NCI-H524 treated with DMSO at 0.1 percent for 48 hours (cell line): ENCODE measurements at regions not wholly inside any gene's neighbourhood (a gene's known extent, or its start where the extent isn't known, plus 50 kb on each side); places are given as distances from the start of the nearest gene placed in this dataset.
"Not testable (repeated sequence)": the region's sequence is repeated elsewhere in the genome, so short reads cannot be mapped to it uniquely, and the experiment has no call there.

ENCODE experiments used
- DNase-seq: peaks from one replicate; lab custom pipeline; 2025; lab: John Stamatoyannopoulos, UW

DNA sequence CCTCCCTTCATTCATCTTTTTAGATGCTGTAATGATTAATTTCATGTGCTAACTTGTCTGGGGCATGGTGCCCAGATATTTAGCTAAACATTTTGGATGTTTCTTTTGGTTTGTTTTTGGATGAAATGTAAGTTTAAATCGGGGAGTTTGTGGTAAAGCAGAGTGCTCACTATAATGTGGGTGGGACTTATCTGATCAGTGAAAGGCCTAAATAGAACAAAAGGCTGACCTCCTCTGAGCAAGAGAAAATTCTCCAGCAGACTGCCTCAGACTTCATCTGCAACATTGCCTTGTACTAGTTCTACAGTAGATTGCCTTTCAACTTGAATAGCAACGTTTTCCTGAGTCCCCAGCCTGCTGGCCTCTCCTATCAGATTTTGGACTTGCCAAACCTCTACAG lies 183.6 kb downstream of the S1PR1 start:
- no peak for DNase-seq

- DNase-seq, result not testable (repeated sequence)
These were observed 191.3 kb downstream of the S1PR1 start for GRCh38 chr1:101428083-101428482.

DNA sequence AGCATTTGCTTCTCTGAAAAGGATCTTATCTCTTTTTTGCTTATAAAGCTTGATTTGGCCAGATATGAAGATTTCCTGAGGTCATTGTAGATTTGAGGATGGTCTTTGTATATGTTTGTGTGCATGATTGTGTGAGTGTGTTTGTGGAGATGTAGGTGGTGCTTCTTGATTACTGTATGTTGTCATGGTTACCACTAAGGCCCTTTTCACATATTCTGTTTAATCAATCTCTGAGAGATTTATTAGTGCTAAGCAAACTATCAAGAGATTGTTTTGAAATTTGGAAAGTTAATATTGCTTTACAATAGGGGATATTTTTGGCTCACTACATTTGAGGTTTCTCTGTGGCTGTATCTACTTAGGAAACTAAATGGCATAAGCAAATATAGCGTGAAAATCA lies 191.7 kb downstream of the S1PR1 start:
- no peak for DNase-seq

DNA sequence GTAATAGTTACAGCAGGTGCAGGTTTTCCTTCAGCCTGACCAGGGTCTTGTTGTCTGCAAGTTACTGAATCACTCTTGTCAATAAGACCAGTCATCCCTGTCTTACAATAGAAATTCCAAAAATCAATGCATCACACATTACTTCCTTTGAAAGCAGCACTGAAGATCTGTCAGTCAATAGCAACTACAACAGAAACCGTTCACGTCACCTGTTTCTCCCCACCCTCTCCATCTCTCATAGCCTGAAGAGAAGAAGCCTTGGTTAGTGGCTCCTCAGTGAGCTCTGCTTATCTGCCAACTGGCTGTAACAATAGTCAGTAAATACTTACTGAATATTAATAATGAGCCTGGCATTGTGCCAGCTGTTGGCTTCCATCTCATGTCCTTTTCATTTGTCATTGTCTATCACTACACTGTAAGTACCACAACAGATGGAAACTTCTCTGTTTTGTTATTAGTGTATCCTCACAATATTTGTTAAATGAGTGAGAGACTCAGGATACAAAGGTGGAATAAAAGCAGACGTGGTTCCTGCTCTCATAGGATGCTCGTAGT lies 195.2 kb downstream of the S1PR1 start:
- DNase-seq, result no peak

DNA sequence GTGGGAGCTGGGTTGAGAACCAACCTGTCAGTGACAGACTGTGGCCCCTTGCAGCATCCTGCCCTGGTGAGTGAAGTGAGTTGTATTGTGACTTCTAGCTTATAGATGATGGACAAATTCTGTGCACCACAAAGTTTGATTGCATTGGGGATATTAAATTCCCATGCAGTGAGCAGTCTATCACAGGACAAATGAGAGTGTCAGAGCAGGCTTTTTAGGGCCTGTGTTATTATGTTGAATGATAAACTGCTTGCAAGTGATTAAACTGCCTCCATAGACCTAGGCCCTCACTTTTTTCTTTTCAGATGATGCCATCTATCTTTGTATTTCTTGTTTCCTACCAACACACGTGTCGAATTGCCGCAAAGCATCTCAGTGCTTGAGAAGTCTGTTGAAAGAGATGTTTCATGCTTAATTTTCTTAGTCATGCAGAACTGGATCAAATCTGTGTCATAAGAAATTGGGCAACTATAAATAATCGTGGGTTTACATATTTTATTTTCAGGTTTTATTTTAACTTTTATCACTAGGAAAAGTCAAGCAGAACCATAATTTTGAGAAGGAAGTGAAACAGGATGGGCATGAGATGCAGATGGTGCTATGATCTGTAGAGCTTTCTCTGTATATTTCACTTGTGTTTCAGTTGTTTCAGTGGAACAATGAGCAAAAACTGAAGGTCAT lies 199.2 kb downstream of the S1PR1 start:
- DNase-seq, result no peak

- no peak for DNase-seq
These were observed 201.0 kb downstream of the S1PR1 start for GRCh38 chr1:101437800-101438199.

GRCh38 chr1:101438359-101438758 lies 201.5 kb downstream of the S1PR1 start:
- no peak for DNase-seq

DNA sequence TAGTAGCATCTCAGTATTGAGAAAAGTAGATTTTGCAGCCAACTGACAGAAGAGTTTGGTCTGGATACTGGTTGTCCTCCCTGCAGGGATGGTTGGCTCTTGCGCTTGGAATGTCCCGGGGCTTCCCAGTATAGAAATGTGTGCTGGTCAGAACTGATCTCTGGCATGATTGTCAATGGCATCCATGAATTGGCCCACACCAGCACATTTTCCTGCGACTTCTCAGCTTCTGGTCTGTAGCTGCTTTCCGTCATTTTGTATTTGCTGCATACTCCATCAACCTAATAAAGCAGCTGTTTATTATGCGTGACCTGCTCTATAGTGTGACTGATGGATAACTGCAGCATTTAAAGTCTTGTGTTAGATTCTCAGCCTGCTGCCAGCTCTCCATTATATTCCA lies 203.7 kb downstream of the S1PR1 start:
- no peak for DNase-seq

- DNase-seq, result no peak
These were observed 207.6 kb downstream of the S1PR1 start for GRCh38 chr1:101444381-101444780.

DNA sequence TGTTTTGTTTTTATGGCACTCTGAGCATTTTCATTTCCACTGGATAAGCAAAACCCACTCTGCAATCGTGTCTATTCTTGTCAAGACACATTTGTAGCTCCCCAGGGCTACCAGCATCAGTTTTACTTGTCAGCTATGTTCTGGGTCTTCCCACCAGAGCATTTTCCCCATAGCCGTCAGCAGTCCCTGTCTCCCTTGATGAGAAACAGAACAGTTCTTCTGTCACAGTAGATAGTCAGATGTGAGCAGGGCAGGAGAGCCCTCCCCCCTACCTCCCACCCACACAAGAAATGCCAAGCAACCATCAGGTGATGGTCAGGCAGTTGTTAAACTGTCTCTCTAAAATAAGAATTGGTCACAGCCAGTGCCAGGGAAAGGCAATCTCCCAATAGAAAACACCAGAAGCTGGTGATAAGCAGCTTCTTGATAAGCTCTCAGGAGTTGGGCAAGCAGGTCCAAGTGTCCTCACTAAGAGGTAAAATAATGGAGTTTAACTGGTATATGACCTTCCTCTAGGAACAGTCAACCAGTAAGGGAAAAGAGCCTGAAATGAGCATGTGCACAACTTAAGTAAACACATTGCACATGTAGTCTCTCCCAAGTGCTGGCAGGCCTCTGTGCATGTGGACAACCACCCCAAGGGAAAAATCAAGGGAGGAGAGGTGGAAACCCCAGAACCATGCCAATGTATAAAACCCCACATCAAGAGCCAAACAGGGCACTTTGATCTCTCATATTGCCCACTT lies 208.2 kb downstream of the S1PR1 start:
- DNase-seq, result no peak

GRCh38 chr1:101448018-101448417 lies 211.2 kb downstream of the S1PR1 start:
- no peak for DNase-seq

GRCh38 chr1:101450691-101451090 lies 213.9 kb downstream of the S1PR1 start:
- not testable (repeated sequence) for DNase-seq

GRCh38 chr1:101451888-101452287 lies 215.1 kb downstream of the S1PR1 start:
- DNase-seq, result no peak

DNA sequence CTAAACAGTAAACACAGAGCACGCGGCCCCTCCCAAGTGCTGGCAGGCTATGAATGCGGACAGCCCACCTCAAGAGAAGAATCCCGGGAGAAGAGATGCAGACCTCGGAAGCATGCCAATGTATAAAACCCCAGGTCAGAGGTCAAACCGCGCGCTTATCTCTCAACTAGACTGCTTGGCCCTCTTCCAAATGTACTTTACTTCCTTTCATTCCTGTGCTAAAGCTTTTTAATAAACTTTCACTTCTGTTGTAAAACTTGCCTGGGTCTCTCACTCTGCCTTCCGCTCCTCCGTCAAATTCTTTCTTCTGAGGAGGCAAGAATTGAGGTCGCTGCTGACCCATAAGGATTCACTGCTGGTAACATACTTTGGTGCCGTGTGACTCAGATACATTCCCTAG lies 216.0 kb downstream of the S1PR1 start:
- no peak for DNase-seq

DNA sequence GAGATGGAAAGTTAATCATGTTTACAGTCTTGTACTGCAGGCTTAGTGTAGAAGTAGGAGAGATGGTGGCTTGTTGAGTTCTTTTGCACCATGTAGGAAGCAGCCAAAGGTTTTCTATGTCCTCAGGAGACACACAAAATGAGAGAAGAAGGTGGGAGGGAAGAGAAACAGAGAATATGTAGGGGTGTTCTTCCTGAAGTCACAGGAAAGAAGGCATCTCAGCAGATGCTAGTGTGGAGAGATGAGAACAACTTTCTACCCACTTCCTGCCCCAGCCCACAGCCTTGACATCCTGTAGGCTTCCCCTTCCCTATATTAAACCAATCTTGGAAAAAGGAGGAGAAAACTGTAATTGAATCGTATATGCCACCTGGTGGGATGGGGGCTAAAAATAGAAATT lies 217.0 kb downstream of the S1PR1 start:
- no peak for DNase-seq

DNA sequence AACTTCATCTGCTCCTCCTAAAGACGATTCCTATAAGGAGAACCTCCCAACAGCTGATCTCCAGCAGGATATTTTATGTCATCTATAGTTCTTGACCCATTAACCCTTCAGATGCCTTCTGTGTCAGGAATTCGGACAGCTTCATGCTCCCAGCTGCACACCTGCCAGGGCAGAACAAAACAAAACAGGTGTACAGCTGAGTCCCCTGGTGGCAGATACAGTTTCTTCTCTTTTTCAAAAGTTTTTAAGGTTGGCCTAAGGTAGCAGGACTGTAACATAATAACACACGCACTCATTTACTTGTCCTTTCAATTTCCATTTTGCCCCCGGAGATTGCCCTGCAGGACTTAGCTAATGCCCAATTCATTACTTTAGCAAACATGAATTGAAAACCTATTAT lies 218.3 kb downstream of the S1PR1 start:
- DNase-seq, result no peak

DNA sequence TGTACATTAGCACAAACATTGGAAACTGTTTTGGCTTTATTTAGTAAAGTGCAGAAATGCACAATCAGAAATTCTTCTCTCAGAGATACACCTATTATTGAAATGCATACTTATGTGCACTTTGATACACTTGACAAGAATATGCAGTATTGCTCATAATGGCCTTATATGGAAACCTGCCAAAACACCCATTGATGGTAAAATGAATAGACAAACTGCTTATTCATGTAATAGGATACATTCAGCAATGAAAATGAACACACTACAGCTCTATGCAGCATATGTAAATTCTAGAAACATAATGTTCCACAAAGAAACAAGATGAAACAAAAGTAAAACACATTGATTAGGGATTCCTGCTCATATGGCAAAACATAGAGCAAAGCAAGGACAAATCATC lies 223.9 kb downstream of the S1PR1 start:
- no peak for DNase-seq

- DNase-seq, result no peak
These were observed 226.4 kb downstream of the S1PR1 start for GRCh38 chr1:101463195-101463594.

GRCh38 chr1:101465941-101466340 lies 229.1 kb downstream of the S1PR1 start:
- no peak for DNase-seq

GRCh38 chr1:101474039-101474665 lies 237.3 kb downstream of the S1PR1 start:
- no peak for DNase-seq

GRCh38 chr1:101476541-101476940 lies 239.7 kb downstream of the S1PR1 start:
- no peak for DNase-seq

- DNase-seq, result no peak
These were observed 243.1 kb downstream of the S1PR1 start for GRCh38 chr1:101479945-101480344.

DNA sequence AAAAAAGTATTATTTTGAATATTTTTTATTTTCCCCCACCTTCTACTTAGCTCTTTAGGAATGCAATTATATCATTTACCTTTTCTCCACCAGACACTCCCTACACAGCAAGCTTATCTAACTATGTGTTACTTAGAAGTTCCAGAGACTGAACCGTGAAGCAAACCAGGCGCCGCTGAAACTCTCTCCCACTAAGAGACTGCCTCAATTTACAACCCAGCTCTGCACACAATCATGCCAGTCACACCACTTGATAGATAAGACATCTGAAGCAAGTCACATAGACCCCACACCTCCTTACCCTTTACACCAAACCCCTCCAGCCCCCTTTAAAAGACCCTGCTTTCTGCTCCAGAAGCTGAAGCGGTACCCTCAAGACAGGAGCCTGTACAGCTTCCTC lies 245.5 kb downstream of the S1PR1 start:
- DNase-seq, result no peak
